Muscle layer of colon (tissue), 2 donors: ENCODE measurements at regions not wholly inside any gene's neighbourhood (a gene's known extent, or its start where the extent isn't known, plus 50 kb on each side); places are given as distances from the start of the nearest gene placed in this dataset.

Experiments used
- H3K27ac ChIP-seq: one replicate; pipeline ENCODE4 v1.7.0; 2013; ENCODE audit warnings: low read depth, mild to moderate bottlenecking, low read length, moderate library complexity
- H3K27me3 ChIP-seq, 2 donors: one replicate each; pipeline ENCODE4 v1.7.0; 2013; ENCODE audit warnings: low read length in 2 of 2, mild to moderate bottlenecking in 2 of 2; ENCODE audit not compliant: insufficient read depth in 2 of 2, control insufficient read depth in 1 of 2
- H3K36me3 ChIP-seq: one replicate; pipeline ENCODE4 v1.7.0; 2013; ENCODE audit warnings: mild to moderate bottlenecking, low read length; ENCODE audit not compliant: insufficient read depth
- H3K4me1 ChIP-seq: one replicate; pipeline ENCODE4 v1.7.0; 2013; ENCODE audit warnings: mild to moderate bottlenecking, low read length; ENCODE audit not compliant: insufficient read depth
- H3K4me3 ChIP-seq, 2 donors: one replicate each; pipeline ENCODE4 v1.7.0; 2013; ENCODE audit warnings: low read length in 2 of 2, low read depth in 1 of 2, mild to moderate bottlenecking in 1 of 2, moderate library complexity in 1 of 2
- H3K9ac ChIP-seq: one replicate; pipeline ENCODE4 v1.7.0; 2013; ENCODE audit warnings: low read length
- H3K9me3 ChIP-seq: one replicate; pipeline ENCODE4 v1.7.0; 2013; ENCODE audit warnings: mild to moderate bottlenecking, low read length
- donor health status: abdominal sarcoma.
- donor health status: Adenocarcinoma of cecum.

- no peaks in the 10 kb centered on the region for H3K4me1 ChIP-seq
- no peak overlapping the region for H3K4me3 ChIP-seq
- no peak overlapping the region for H3K27ac ChIP-seq
- no peaks in the 10 kb centered on the region for H3K36me3 ChIP-seq
- no peaks in the 10 kb centered on the region for H3K9me3 ChIP-seq
- no peak overlapping the region for H3K9ac ChIP-seq
- no peaks in the 10 kb centered on the region for H3K27me3 ChIP-seq
These were observed 243.2 kb upstream of the ZC3H12C start for GRCh38 chr11:109849946-109850345.

- no peak overlapping the region for H3K9ac ChIP-seq
- no peaks in the 10 kb centered on the region for H3K9me3 ChIP-seq
- H3K27ac ChIP-seq: no peak overlapping the region
- no peaks in the 10 kb centered on the region for H3K27me3 ChIP-seq
- no peaks in the 10 kb centered on the region for H3K4me1 ChIP-seq
- H3K36me3 ChIP-seq: no peaks in the 10 kb centered on the region
- no peak overlapping the region for H3K4me3 ChIP-seq
These were observed 241.3 kb upstream of the ZC3H12C start for GRCh38 chr11:109851780-109852390.

GRCh38 chr11:109853156-109853776 lies 239.9 kb upstream of the ZC3H12C start:
- Histone ChIP-seq H3K9ac (no peak overlapping the region), H3K9me3 (no peaks in the 10 kb centered on the region), H3K4me1 (no peaks in the 10 kb centered on the region), H3K36me3 (no peaks in the 10 kb centered on the region), H3K27me3 (no peaks in the 10 kb centered on the region), H3K27ac (no peak overlapping the region), H3K4me3 (no peak overlapping the region)

GRCh38 chr11:109854731-109855130 lies 238.5 kb upstream of the ZC3H12C start:
- H3K36me3 ChIP-seq: no peaks in the 10 kb centered on the region
- no peaks in the 10 kb centered on the region for H3K27me3 ChIP-seq
- no peak overlapping the region for H3K4me3 ChIP-seq
- no peak overlapping the region for H3K27ac ChIP-seq
- H3K9me3 ChIP-seq: no peaks in the 10 kb centered on the region
- H3K4me1 ChIP-seq: no peaks in the 10 kb centered on the region
- no peak overlapping the region for H3K9ac ChIP-seq

- H3K4me1 ChIP-seq: no peaks in the 10 kb centered on the region
- no peaks in the 10 kb centered on the region for H3K27me3 ChIP-seq
- H3K36me3 ChIP-seq: no peaks in the 10 kb centered on the region
- no peaks in the 10 kb centered on the region for H3K9me3 ChIP-seq
- no peak overlapping the region for H3K4me3 ChIP-seq
- H3K9ac ChIP-seq: no peak overlapping the region
- no peak overlapping the region for H3K27ac ChIP-seq
These were observed 236.3 kb upstream of the ZC3H12C start for GRCh38 chr11:109856928-109857327.

- no peaks in the 10 kb centered on the region for H3K36me3 ChIP-seq
- no peak overlapping the region for H3K9ac ChIP-seq
- no peak overlapping the region for H3K4me3 ChIP-seq
- H3K4me1 ChIP-seq: no peaks in the 10 kb centered on the region
- H3K27ac ChIP-seq: no peak overlapping the region
- H3K9me3 ChIP-seq: no peaks in the 10 kb centered on the region
- H3K27me3 ChIP-seq: no peaks in the 10 kb centered on the region
These were observed 235.6 kb upstream of the ZC3H12C start for GRCh38 chr11:109857637-109858036.

- no peak overlapping the region for H3K27ac ChIP-seq
- no peaks in the 10 kb centered on the region for H3K27me3 ChIP-seq
- H3K4me3 ChIP-seq: no peak overlapping the region
- no peaks in the 10 kb centered on the region for H3K9me3 ChIP-seq
- H3K9ac ChIP-seq: no peak overlapping the region
- H3K4me1 ChIP-seq: no peaks in the 10 kb centered on the region
- no peaks in the 10 kb centered on the region for H3K36me3 ChIP-seq
These were observed 235.0 kb upstream of the ZC3H12C start for GRCh38 chr11:109858152-109858551.

GRCh38 chr11:109859045-109859724 lies 234.0 kb upstream of the ZC3H12C start:
- no peaks in the 10 kb centered on the region for H3K27me3 ChIP-seq
- no peaks in the 10 kb centered on the region for H3K9me3 ChIP-seq
- no peak overlapping the region for H3K4me3 ChIP-seq
- H3K36me3 ChIP-seq: no peaks in the 10 kb centered on the region
- no peaks in the 10 kb centered on the region for H3K4me1 ChIP-seq
- no peak overlapping the region for H3K9ac ChIP-seq
- H3K27ac ChIP-seq: no peak overlapping the region

- no peak overlapping the region for H3K27ac ChIP-seq
- no peaks in the 10 kb centered on the region for H3K4me1 ChIP-seq
- no peaks in the 10 kb centered on the region for H3K27me3 ChIP-seq
- no peak overlapping the region for H3K9ac ChIP-seq
- H3K9me3 ChIP-seq: no peaks in the 10 kb centered on the region
- no peaks in the 10 kb centered on the region for H3K36me3 ChIP-seq
- H3K4me3 ChIP-seq: no peak overlapping the region
These were observed 230.4 kb upstream of the ZC3H12C start for GRCh38 chr11:109862835-109863234.

GRCh38 chr11:109864151-109864661 lies 229.0 kb upstream of the ZC3H12C start:
- H3K4me3 ChIP-seq: no peak overlapping the region
- no peaks in the 10 kb centered on the region for H3K9me3 ChIP-seq
- H3K9ac ChIP-seq: no peak overlapping the region
- no peaks in the 10 kb centered on the region for H3K4me1 ChIP-seq
- H3K27me3 ChIP-seq: no peaks in the 10 kb centered on the region
- no peak overlapping the region for H3K27ac ChIP-seq
- H3K36me3 ChIP-seq: no peaks in the 10 kb centered on the region

GRCh38 chr11:109864834-109865547 lies 228.2 kb upstream of the ZC3H12C start:
- Histone ChIP-seq H3K4me3 (no peak overlapping the region), H3K9ac (no peak overlapping the region), H3K9me3 (no peaks in the 10 kb centered on the region), H3K4me1 (no peaks in the 10 kb centered on the region), H3K27ac (no peak overlapping the region), H3K27me3 (no peaks in the 10 kb centered on the region), H3K36me3 (no peaks in the 10 kb centered on the region)
